HL-60/S4 (cell line): ENCODE measurements at regions not wholly inside any gene's neighbourhood (a gene's known extent, or its start where the extent isn't known, plus 50 kb on each side); places are given as distances from the start of the nearest gene placed in this dataset.

Source experiments
- in situ Hi-C: fragments of 300-500 bp; cut with MboI; formaldehyde crosslinking; loops from 2 replicates; pipeline ENCODE4 v1.14.3; 2022; ENCODE audit warnings: low sequenced_read_pairs

DNA sequence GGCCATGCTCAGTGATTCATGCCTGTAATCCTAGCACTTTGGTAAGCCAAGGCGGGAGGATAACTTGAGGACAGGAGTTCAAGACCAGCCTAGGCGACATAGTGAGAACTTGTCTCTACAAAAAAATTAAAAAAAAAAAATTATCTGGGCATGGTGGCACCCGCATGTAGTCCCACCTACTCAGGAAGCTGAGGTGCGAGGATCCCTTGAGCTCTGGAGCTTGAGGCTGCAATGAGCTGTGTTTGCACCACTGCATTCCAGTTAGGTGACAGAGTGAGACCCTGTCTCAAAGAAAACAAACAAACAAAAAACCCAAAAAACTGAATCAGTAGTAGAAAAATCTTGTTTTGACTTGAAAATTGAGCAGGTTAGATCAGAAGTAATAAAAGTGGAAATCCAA lies 67.1 kb upstream of the IPO9 start:
- in situ Hi-C loops, result no loop called here

- in situ Hi-C loops, result no loop called here
These were observed 66.6 kb upstream of the IPO9 start for GRCh38 chr1:201762381-201762780.

DNA sequence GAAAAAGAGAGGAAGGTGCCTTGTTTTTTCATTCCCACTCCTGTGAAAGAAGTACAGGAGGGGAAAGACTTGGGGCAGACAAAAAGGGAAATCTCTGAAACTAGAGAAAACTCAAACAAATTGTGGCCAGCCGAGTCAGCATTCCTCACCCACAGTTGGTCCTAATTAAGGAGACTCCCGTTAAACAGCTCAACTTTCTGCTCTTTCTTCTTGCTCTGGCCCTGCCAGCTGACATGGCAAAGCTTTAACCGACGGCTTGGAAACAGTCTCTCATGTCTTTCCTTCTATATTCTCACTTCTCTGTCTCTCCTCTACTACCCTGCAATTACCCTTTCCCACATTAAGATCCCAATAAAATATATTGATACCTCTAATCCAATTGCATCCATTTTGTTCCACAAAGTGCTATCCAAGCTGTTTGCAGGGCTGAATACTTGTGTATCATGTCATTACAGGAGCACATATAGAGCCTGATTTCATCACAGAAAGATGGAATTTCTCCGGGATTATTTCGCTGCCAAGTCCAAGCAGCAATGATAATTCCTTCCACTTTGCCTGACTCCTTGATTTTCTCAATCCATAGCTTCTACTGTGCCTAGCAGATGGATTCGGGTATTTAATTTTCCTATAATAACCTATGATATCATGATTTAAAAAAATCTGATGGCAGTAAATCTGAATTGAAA lies 65.4 kb upstream of the IPO9 start:
- in situ Hi-C loops, result no loop called here

- in situ Hi-C loops, result no loop called here
These were observed 64.8 kb upstream of the IPO9 start for GRCh38 chr1:201764166-201764565.

GRCh38 chr1:201764579-201764978 lies 64.4 kb upstream of the IPO9 start:
- in situ Hi-C loops, result no loop called here

- in situ Hi-C loops, result no loop called here
These were observed 62.7 kb upstream of the IPO9 start for GRCh38 chr1:201766131-201766866.

GRCh38 chr1:201767339-201767738 lies 61.6 kb upstream of the IPO9 start:
- in situ Hi-C loops, result no loop called here

DNA sequence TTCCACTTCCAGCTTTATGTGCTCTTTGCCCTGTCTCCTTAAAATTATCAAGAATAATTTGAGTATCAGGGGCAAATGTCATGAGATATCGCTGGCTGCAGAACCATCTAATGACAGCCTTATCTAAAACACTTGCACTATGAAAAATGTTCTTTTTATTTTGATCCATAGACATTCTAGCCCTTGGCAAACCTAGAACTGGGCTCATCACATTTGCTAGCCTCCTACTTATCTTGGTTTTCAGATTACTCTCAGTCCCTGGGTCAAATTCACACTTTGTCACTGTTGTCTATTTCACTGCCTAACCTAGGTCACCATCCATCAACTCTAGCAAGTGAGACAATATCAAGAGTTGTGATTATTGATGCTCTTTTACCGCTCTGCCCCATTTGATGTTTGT lies 59.9 kb upstream of the IPO9 start:
- in situ Hi-C loops, result no loop called here

- in situ Hi-C loops, result no loop called here
These were observed 59.0 kb upstream of the IPO9 start for GRCh38 chr1:201769966-201770365.

DNA sequence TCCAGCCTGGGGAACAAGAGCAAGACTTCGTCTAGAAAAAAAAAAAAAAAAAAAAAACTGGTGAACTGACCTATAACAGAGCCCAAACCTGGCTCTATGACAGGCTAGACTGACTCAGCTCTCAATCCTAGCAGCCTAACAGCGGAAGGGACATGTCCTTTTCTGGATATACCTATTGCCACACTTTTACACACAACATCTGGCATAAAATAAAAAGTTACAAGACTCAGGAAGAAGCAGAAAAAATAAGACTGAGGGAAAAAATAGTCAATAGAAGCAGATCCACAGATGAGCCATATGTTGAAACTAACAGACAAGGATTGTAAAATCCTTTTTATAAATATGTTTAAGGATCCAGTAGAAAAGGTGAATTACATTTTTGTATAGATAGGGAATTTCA lies 57.5 kb upstream of the IPO9 start:
- in situ Hi-C loops, result no loop called here

DNA sequence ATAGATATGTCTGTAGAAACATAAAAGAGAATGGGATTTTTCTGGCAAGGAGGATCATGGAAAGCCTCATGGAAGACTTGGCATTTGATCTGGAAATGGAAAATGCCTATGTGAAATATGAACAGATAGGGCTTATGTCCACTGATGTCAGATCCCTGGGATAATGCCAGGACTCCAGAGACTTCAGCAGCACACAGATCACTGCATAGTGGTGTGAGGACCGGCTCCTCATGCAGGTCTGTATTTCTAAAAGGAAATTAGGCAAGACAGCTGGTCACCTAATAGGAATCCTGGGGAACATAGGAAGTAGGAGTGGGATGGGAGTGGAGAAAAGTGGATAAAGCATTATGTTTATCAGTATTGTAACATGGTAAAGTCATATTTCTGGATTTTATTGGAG lies 56.8 kb upstream of the IPO9 start:
- in situ Hi-C loops, result no loop called here

DNA sequence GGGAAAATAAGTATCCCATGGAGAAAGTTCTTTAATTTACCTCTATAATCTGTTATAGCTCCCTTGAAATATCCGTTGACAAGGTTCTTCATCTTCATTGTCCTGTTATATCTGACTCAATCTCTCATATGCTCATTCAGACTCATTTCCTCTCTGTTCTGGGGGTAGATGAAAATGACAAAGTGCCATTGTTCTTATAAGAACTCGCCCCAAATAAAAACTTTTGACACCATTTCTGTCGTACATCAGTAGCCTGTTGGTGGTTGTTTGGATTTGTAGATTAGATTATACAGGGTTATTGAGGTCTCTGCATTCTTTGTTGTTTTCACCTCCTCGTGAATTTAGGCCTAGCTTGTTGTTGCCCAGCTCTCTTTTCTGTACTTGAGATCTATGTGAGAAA lies 55.2 kb upstream of the IPO9 start:
- in situ Hi-C loops, result no loop called here

DNA sequence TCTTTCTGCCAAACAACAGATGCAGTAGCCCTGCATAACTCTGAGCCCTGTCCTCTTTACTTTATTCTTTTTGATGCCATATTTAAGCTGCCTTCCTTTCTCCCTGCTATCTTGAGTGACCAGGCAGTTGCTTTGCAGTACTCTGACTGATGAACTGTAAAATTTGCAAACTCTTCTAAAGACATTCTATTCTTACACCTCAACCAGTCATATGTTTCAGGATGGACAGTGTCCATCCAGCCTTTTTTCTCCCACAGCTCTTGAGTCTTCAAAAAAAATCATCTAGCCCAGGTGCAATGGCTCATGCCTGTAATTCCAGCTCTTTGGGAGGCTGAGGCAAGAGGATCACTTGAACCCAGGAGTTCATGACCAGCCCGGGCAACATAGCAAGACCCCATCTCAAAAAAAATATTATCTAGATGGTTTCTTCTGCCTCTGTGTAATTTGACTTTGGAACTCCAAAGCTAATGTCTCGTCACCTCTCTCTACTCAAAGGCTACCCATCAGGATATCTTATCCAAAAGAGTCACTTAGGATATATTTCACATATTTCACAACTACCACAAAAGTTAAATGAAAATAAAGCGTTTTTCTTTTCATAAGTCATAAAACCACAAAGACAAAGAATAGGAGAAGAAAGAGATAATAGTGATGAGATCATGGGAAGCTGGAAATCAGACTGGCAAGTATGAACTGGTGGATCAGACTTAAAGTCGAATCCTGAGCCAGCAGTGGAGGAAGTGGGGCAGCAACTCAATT lies 54.6 kb upstream of the IPO9 start:
- in situ Hi-C loops, result no loop called here

GRCh38 chr1:201774983-201775344 lies 54.0 kb upstream of the IPO9 start:
- in situ Hi-C loops, result no loop called here

GRCh38 chr1:201775380-201775779 lies 53.6 kb upstream of the IPO9 start:
- in situ Hi-C loops, result no loop called here

DNA sequence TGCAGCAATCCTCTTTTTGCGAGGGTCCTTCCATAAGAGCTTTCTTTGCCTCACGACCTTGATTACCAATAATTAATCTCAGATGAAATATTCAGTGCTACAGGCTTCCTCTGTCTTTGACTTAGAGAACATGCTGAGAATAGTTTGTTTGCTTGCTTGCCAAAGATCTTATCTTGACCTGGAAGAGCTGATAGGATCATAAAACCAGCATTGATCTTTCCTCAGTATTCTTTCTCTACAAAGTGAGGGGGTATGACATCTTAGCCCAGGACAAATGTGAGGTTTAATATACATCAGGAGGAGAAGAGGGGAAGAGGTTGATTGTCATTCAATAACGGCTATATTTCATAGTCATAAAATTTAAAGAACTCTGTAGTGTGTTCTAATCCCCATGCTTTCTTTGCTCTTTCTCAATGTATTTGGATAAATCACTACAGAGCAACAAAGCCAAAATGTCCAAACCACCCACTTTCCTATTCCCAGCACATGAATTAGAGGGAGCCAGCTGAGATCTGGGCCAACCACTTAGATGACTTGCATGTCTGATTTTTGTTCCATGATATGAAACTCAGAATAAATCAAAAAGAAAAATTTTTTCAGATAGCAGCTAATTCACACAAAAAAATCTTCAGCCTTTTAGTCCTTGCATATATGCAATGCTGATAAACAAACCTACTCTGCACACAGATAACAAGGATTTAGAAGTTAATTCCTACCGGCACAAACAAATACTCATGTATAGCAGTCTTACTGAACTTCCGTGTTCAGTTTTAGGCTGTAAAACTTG lies 50.5 kb upstream of the IPO9 start:
- in situ Hi-C loops, result no loop called here
